ENCODE measurements at regions not wholly inside any gene's neighbourhood (a gene's known extent, or its start where the extent isn't known, plus 50 kb on each side); places are given as distances from the start of the nearest gene placed in this dataset.

DNA sequence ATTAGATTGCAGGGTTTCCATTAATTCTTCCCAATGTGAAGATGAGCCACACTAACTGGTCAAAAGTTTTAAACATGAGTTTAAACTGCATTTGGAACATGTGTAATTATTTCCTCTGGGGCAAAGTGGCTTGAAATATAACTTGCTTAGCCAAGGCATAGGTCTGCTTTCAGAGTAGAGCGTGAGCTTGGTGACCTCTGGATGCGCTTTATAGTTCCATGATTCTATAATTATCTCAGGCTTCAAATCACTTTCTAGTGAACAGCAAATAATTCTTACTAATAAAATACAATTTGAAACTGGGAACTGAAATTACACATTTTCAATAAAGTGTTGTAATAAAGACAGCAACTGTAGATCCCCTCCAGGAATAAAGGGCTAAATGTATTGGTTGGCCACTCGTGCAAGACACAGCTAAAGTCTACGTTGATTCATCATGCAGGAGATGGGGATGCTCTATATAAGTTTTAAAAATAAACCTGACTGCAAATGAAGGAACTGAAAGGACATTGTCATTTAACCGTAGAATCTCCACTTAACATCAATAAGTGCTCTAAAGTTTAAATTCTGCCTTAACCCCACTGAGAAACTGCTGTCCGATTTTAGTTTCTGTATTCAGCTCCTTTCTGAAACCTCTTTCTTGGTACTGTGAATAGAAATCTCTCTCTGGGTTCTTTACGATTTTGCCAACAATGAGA is 460.0 kb downstream of the PSAT1 start:
- TF ChIP-seq, protein P1, sequence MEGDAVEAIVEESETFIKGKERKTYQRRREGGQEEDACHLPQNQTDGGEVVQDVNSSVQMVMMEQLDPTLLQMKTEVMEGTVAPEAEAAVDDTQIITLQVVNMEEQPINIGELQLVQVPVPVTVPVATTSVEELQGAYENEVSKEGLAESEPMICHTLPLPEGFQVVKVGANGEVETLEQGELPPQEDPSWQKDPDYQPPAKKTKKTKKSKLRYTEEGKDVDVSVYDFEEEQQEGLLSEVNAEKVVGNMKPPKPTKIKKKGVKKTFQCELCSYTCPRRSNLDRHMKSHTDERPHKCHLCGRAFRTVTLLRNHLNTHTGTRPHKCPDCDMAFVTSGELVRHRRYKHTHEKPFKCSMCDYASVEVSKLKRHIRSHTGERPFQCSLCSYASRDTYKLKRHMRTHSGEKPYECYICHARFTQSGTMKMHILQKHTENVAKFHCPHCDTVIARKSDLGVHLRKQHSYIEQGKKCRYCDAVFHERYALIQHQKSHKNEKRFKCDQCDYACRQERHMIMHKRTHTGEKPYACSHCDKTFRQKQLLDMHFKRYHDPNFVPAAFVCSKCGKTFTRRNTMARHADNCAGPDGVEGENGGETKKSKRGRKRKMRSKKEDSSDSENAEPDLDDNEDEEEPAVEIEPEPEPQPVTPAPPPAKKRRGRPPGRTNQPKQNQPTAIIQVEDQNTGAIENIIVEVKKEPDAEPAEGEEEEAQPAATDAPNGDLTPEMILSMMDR (IDR thresholded peaks at IDR 0.05), result no peak
- TF ChIP-seq POLR2A (IDR thresholded peaks at IDR 0.05), result no peak

Data from testis (tissue), 2 donors.